HG03571 (cell line): ENCODE measurements at regions not wholly inside any gene's neighbourhood (a gene's known extent, or its start where the extent isn't known, plus 50 kb on each side); places are given as distances from the start of the nearest gene placed in this dataset.
"Not testable (repeated sequence)": the region's sequence is repeated elsewhere in the genome, so short reads cannot be mapped to it uniquely, and the experiment has no call there.

ENCODE experiments used
- ATAC-seq: cut with Tn5 transposase; IDR thresholded peaks from one replicate; pipeline ENCODE4 v1.9.1; 2021; ENCODE audit not compliant: unreplicated experiment

GRCh38 chr7:142637240-142637639 lies 112.0 kb upstream of the PRSS1 start:
- ATAC-seq, result no peak

- ATAC-seq, result no peak
These were observed 112.5 kb upstream of the PRSS1 start for GRCh38 chr7:142636751-142637150.

- ATAC-seq, result not testable (repeated sequence)
These were observed 113.2 kb upstream of the PRSS1 start for GRCh38 chr7:142636107-142636506.

GRCh38 chr7:142632271-142633134 lies 116.8 kb upstream of the PRSS1 start:
- peak; percentile 90 for ATAC-seq

- ATAC-seq, result no peak
These were observed 119.5 kb upstream of the PRSS1 start for GRCh38 chr7:142629588-142630260.

- no peak for ATAC-seq
These were observed 120.3 kb upstream of the PRSS1 start for GRCh38 chr7:142628945-142629344.

DNA sequence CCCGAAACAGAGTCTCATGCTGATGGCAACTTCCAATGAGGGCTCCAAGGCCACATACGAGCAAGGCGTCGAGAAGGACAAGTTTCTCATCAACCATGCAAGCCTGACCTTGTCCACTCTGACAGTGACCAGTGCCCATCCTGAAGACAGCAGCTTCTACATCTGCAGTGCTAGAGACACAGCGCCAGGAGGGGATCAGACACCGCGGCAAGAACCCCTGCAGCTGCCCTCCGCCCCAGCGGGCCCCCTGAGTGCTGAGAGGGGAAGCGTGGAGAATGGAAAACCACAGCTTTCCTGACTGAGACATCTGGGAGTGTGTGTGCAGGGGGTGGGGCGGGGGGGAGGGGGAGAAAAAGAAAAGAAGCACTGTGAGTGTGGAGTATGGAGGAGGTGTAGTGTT lies 122.0 kb upstream of the PRSS1 start:
- ATAC-seq, result not testable (repeated sequence)

- ATAC-seq, result peak; percentile 86
These were observed 122.7 kb upstream of the PRSS1 start for GRCh38 chr7:142626420-142627035.

DNA sequence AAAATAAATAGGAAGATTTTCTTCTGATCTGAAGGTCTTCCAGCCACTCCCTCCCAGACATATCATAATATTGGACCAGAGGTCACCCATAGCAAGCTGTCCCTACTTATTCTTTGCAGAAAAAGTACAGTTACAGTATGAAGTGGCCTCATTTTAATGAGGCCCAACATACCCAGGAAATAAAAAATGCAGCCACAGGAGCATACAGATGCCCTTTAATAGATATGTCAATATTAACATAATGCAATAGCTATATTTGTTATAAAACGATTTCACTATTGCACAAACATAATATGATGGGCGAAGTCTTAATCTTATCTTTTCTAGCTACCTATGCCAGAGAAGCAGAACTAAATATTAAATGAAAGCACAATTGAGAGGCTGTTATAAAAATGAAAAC lies 124.1 kb upstream of the PRSS1 start:
- ATAC-seq, result not testable (repeated sequence)

GRCh38 chr7:142620402-142620801 lies 128.9 kb upstream of the PRSS1 start:
- no peak for ATAC-seq

DNA sequence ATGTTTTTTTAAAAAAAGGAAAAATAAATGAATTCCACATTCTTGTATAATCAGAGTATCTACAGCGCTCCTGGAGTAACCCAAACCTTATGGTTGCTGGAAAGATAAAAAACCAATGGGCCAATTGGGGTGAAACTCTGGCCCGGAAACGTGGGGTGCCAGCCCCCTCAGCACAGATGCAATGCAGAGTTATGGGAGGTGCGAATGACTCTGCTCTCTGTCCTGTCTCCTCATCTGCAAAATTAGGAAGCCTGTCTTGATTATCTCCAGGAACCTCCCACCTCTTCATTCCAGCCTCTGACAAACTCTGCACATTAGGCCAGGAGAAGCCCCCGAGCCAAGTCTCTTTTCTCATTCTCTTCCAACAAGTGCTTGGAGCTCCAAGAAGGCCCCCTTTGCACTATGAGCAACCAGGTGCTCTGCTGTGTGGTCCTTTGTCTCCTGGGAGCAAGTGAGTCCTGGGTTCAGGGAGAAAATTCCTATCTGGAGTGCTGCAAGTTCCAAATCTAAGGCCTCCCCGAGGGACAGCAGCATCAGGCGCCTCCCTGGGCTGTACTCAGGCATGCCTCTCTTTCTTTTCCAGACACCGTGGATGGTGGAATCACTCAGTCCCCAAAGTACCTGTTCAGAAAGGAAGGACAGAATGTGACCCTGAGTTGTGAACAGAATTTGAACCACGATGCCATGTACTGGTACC lies 130.5 kb upstream of the PRSS1 start:
- ATAC-seq, result no peak

- no peak for ATAC-seq
These were observed 132.4 kb upstream of the PRSS1 start for GRCh38 chr7:142616842-142617241.

GRCh38 chr7:142616121-142616643 lies 133.1 kb upstream of the PRSS1 start:
- no peak for ATAC-seq

- no peak for ATAC-seq
These were observed 133.8 kb upstream of the PRSS1 start for GRCh38 chr7:142615508-142615907.

- ATAC-seq, result no peak
These were observed 135.2 kb upstream of the PRSS1 start for GRCh38 chr7:142614116-142614515.

DNA sequence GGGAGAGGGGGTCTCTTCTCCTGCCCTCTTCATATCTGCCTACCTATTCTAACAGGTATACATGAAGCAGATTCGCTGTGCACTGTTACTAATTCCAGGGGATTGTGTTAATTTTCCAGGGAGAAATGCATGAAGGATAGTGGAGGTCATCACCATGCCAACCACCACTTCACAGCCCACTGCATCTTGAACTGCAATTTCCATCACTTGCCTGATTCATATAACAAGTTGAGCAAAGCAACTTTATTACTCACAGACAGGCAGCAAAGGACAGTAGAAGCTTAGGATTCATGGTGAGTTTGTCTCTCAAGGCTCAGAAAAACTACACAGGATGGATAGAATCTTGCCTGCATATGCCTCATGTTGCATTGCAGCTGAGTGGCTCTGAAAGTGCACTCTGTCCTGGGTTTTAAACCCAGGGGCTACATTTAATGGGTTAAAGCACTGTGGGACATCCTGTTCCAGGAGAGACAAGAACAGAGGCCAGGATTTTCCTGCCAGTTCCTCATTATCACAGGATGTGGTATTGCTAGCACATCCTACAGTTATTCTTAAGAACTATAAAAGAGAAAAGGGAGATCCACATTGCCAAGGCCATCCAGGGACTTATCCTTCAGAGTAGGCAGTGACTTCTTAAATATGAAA lies 136.9 kb upstream of the PRSS1 start:
- ATAC-seq, result no peak

GRCh38 chr7:142611566-142612236 lies 137.6 kb upstream of the PRSS1 start:
- ATAC-seq, result no peak

DNA sequence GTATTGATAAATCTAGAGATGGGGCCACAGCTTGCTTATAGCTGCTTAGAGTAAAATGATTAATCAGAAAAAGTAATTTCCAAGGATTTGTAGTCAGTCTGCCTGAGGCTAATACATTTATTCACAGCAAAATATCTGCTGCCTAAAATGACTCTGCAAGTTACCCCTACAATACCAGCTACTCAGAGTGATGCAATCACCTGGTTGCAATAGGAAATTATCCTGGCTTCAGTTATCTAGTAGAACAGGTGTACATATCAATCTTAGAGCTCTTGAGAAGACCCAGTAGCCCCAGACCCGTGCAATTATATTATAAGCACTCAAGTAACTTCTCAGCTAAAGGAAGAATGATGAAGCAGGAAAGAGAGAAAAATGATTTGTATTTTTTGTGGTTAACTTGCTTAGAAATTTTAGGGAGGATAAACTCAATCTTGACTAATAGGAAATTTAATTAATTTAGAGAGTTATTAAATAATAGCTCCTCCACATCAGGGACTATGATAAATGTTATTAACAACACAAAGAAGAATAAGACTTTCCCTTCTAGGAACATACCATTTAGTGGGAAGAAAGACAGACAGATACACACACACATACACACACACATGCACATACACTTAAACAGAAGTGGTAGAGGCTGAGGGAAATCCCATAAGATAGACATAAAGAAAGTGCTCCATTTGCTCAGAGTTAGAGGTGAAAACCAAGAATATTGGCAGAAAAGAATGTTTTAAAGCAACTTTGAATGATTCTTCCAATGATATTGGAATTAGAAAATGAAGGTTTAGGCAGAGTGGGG lies 140.4 kb upstream of the PRSS1 start:
- no peak for ATAC-seq

DNA sequence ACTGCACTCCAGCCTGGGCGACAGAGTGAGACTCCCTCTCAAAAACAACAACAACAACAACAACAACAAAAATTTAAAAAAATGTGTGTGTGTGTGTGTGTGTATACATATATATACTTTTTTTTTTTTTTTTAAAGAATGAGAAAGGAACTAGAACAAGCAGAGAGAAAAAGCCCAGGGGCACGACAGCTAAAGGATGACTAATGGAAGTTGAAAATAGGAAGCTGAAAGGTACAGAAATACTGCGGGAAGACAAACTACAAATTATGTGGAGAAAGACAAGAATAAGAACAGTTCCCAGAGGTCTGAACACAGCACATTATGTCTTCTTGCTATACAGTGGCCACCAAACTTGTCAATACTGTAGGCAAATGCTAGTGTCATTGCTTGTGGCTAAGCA lies 141.9 kb upstream of the PRSS1 start:
- ATAC-seq, result no peak
